ENCODE measurements at regions not wholly inside any gene's neighbourhood (a gene's known extent, or its start where the extent isn't known, plus 50 kb on each side); places are given as distances from the start of the nearest gene placed in this dataset.
"Not testable (repeated sequence)": the region's sequence is repeated elsewhere in the genome, so short reads cannot be mapped to it uniquely, and the experiment has no call there.

DNA sequence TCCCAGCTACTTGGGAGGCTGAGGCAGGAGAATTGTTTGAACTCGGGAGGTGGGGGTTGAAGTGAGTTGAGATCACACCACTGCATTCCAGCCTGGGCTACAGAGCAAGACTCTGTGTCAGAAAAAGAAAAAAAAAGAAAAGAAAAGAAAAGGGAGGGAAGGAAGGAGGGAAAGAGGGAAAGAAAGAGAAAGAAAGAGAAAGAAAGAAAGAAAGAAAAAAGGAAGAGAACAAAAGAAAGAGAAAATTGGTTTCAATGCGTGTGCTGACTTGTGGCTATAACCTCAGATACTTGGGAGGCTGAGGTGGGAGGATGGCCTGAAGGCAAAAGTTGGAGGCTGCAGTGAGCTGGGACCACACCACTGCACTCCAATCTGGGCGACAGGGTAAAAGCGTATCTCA, 128.4 kb upstream of the TBX3 start:
- H3K9me3 ChIP-seq = no peaks in the 10 kb centered on the region
- H3K27ac ChIP-seq = no peak overlapping the region
- no peaks in the 10 kb centered on the region for H3K27me3 ChIP-seq
- H3K36me3 ChIP-seq = no peaks in the 10 kb centered on the region
- intact Hi-C loops (cut with DNase I; ENCODE audit: low total_unique reads) = no loop called here
- H3K4me3 ChIP-seq = no peak overlapping the region
- DNase-seq (ENCODE audit: low spot score in 2 of 2) = no peak
- TF ChIP-seq POLR2AphosphoS5 (IDR thresholded peaks at IDR 0.05) (no peak), POLR2A (IDR thresholded peaks at IDR 0.05) (no peak)
- TF ChIP-seq, protein P1, sequence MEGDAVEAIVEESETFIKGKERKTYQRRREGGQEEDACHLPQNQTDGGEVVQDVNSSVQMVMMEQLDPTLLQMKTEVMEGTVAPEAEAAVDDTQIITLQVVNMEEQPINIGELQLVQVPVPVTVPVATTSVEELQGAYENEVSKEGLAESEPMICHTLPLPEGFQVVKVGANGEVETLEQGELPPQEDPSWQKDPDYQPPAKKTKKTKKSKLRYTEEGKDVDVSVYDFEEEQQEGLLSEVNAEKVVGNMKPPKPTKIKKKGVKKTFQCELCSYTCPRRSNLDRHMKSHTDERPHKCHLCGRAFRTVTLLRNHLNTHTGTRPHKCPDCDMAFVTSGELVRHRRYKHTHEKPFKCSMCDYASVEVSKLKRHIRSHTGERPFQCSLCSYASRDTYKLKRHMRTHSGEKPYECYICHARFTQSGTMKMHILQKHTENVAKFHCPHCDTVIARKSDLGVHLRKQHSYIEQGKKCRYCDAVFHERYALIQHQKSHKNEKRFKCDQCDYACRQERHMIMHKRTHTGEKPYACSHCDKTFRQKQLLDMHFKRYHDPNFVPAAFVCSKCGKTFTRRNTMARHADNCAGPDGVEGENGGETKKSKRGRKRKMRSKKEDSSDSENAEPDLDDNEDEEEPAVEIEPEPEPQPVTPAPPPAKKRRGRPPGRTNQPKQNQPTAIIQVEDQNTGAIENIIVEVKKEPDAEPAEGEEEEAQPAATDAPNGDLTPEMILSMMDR (IDR thresholded peaks at IDR 0.05) = no peak
- H3K4me1 ChIP-seq = no peaks in the 10 kb centered on the region

DNA sequence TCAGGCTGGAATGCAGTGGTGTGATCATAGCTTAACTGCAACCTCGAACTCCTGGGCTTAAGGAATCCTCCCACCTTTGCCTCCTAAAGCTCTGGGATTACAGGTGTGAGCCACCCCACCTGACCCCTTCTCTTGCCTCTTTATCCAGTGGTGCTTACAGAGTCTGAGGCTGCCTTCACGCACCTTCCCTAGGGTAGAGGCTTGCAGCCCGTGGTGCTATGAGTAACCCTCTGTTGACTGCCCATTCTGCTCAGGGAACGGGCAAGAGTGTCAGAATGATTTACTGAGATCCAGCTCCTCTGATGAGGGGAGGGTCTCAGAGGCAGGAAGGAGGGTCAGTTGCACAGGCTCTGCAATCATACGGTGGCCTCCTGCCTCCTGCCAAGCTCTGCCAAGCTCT, 125.1 kb upstream of the TBX3 start:
- no peak overlapping the region for H3K27ac ChIP-seq
- H3K9me3 ChIP-seq = no peaks in the 10 kb centered on the region
- TF ChIP-seq POLR2AphosphoS5 (IDR thresholded peaks at IDR 0.05) = no peak
- TF ChIP-seq POLR2A (IDR thresholded peaks at IDR 0.05) = no peak
- TF ChIP-seq, protein P1 (IDR thresholded peaks at IDR 0.05) = no peak
- DNase-seq (ENCODE audit: low spot score in 2 of 2) = no peak
- H3K4me1 ChIP-seq = no peaks in the 10 kb centered on the region
- H3K36me3 ChIP-seq = no peaks in the 10 kb centered on the region
- intact Hi-C loops (cut with DNase I; ENCODE audit: low total_unique reads) = loop anchor here (5.0 kb wide), 1 partner anchor 922 kb away; no protein-coding TSS in a partner anchor
- no peak overlapping the region for H3K4me3 ChIP-seq
- no peaks in the 10 kb centered on the region for H3K27me3 ChIP-seq

- DNase-seq (ENCODE audit: low spot score in 2 of 2); H3K36me3 ChIP-seq; H3K4me3 ChIP-seq; intact Hi-C loops (cut with DNase I; ENCODE audit: low total_unique reads); H3K27ac ChIP-seq; H3K4me1 ChIP-seq; H3K27me3 ChIP-seq; H3K9me3 ChIP-seq: not testable (repeated sequence)
These were observed 117.4 kb upstream of the TBX3 start for GRCh38 chr12:114801381-114801780.

GRCh38 chr12:114800566-114800965, 116.6 kb upstream of the TBX3 start:
- H3K9me3 ChIP-seq; H3K36me3 ChIP-seq; H3K4me3 ChIP-seq; H3K4me1 ChIP-seq; H3K27me3 ChIP-seq; H3K27ac ChIP-seq; intact Hi-C loops (cut with DNase I; ENCODE audit: low total_unique reads); DNase-seq (ENCODE audit: low spot score in 2 of 2): not testable (repeated sequence)

DNA sequence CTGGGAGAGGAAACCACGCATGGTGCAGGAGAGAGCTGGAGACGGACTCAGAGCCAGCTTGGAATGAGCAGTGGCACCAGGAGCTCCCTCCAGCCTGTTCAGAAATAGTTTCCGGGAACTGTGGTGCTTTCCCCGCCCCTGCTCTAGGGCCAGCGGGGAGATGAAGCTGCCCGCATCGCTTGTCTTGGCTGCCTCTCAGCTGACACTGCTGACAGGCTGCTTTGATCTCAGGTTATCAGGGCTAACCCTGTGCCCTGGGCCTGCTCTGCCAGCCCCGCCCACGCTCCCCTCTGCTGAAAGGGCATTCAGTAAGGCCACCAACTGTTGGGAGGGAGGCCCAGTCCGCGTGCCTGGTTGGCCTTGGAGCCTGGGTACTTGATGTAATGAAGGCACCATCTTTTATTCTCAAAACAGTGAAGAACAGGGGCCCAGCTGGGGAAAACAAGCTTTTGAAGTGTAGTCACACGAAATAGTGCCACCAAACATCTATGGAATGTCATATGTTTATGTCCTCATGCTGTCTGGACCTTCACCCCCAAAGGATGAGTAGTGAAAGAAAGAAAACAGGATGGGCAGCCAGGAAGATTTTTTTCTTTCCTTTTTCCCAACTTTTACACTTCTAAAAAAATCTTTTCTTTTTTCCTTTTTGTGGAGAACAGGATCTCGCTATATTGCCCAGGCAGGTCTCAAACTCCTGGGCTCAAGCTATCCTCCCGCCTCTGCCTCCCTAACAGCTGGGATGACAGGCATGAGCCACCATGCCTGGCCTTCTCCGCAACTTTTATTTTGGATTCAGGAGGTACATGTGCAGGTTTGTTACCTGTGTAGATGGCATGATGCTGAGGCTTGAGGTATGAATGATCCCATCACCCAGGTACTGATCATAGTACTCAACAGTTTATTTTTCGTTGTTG, 115.9 kb upstream of the TBX3 start:
- Histone ChIP-seq H3K27me3 (no peaks in the 10 kb centered on the region), H3K4me1 (no peaks in the 10 kb centered on the region), H3K36me3 (no peaks in the 10 kb centered on the region), H3K4me3 (no peak overlapping the region), H3K27ac (no peak overlapping the region), H3K9me3 (no peaks in the 10 kb centered on the region)
- TF ChIP-seq, protein P1 (IDR thresholded peaks at IDR 0.05) = no peak
- no peak for TF ChIP-seq POLR2AphosphoS5 (IDR thresholded peaks at IDR 0.05)
- TF ChIP-seq POLR2A (IDR thresholded peaks at IDR 0.05) = no peak
- DNase-seq (ENCODE audit: low spot score in 2 of 2) = no peak
- intact Hi-C loops (cut with DNase I; ENCODE audit: low total_unique reads) = no loop called here

- no peak overlapping the region for H3K4me3 ChIP-seq
- no peak for DNase-seq (ENCODE audit: low spot score in 2 of 2)
- no peaks in the 10 kb centered on the region for H3K27me3 ChIP-seq
- H3K27ac ChIP-seq = no peak overlapping the region
- H3K9me3 ChIP-seq = no peaks in the 10 kb centered on the region
- intact Hi-C loops (cut with DNase I; ENCODE audit: low total_unique reads) = no loop called here
- no peaks in the 10 kb centered on the region for H3K36me3 ChIP-seq
- H3K4me1 ChIP-seq = no peaks in the 10 kb centered on the region
- TF ChIP-seq, protein P1 (IDR thresholded peaks at IDR 0.05) = no peak
- TF ChIP-seq POLR2A (IDR thresholded peaks at IDR 0.05) (no peak), POLR2AphosphoS5 (IDR thresholded peaks at IDR 0.05) (no peak)
These were observed 110.1 kb upstream of the TBX3 start for GRCh38 chr12:114794049-114794558.
